ENCODE measurements at regions not wholly inside any gene's neighbourhood (a gene's known extent, or its start where the extent isn't known, plus 50 kb on each side); places are given as distances from the start of the nearest gene placed in this dataset.
"Not testable (repeated sequence)": the region's sequence is repeated elsewhere in the genome, so short reads cannot be mapped to it uniquely, and the experiment has no call there.

GRCh38 chr15:19944261-19944888 is 597.2 kb downstream of the GOLGA6L6 start:
- H3K27ac ChIP-seq: no peak overlapping the region
- TF ChIP-seq ZFX (IDR thresholded peaks at IDR 0.05; ENCODE audit: borderline replicate concordance): no peak
- no peak for TF ChIP-seq CTCF (IDR thresholded peaks at IDR 0.05)

- H3K27ac ChIP-seq: no peak overlapping the region
- TF ChIP-seq ZFX (IDR thresholded peaks at IDR 0.05; ENCODE audit: borderline replicate concordance) (no peak), CTCF (IDR thresholded peaks at IDR 0.05) (no peak)
Observed at GRCh38 chr15:19943515-19943914, 598.1 kb downstream of the GOLGA6L6 start.

GRCh38 chr15:19903281-19903680 is 638.3 kb downstream of the GOLGA6L6 start:
- H3K27ac ChIP-seq: not testable (repeated sequence)

GRCh38 chr15:19902388-19902787 is 639.2 kb downstream of the GOLGA6L6 start:
- H3K27ac ChIP-seq: not testable (repeated sequence)

GRCh38 chr15:19901414-19901813 is 640.2 kb downstream of the GOLGA6L6 start:
- H3K27ac ChIP-seq: not testable (repeated sequence)

- no peak overlapping the region for H3K27ac ChIP-seq
- no peak for TF ChIP-seq CTCF (IDR thresholded peaks at IDR 0.05)
- TF ChIP-seq ZFX (IDR thresholded peaks at IDR 0.05; ENCODE audit: borderline replicate concordance): no peak
Observed at GRCh38 chr15:19899021-19899824, 642.4 kb downstream of the GOLGA6L6 start.

- not testable (repeated sequence) for H3K27ac ChIP-seq
- peak; percentile 43 for TF ChIP-seq CTCF (IDR thresholded peaks at IDR 0.05)
Observed at GRCh38 chr15:19888811-19889210, 652.8 kb downstream of the GOLGA6L6 start.

GRCh38 chr15:19844061-19844460 is 697.5 kb downstream of the GOLGA6L6 start:
- H3K27ac ChIP-seq: not testable (repeated sequence)

Data from 22Rv1 (cell line).